Smooth muscle cell (in vitro differentiated cells): ENCODE measurements at regions not wholly inside any gene's neighbourhood (a gene's known extent, or its start where the extent isn't known, plus 50 kb on each side); places are given as distances from the start of the nearest gene placed in this dataset.

Experiments
- DNase-seq: peaks from one replicate; lab custom pipeline; 2025; ENCODE audit not compliant: unreplicated experiment; lab: John Stamatoyannopoulos, UW
- H2AFZ ChIP-seq: fragments of 200-600 bp; sonication (generic); 2 replicates; pipeline ENCODE4 v1.6.0; 2016; ENCODE audit warnings: antibody characterized with exemption, low read depth, mild to moderate bottlenecking
- H3F3A ChIP-seq: fragments of 200-600 bp; sonication (generic); 2 replicates; pipeline ENCODE4 v1.6.0; 2017; ENCODE audit warnings: antibody characterized with exemption, low read depth
- H3K27ac ChIP-seq: fragments of 200-600 bp; sonication (generic); 2 replicates; pipeline ENCODE4 v1.5.1; 2016; ENCODE audit warnings: low read depth, mild to moderate bottlenecking
- H3K27me3 ChIP-seq: fragments of 200-600 bp; sonication (generic); 2 replicates; pipeline ENCODE4 v1.6.1; 2016; ENCODE audit warnings: low read depth, mild to moderate bottlenecking
- H3K36me3 ChIP-seq: fragments of 200-600 bp; sonication (generic); 2 replicates; pipeline ENCODE4 v1.5.1; 2016; ENCODE audit warnings: low read depth
- H3K4me1 ChIP-seq: fragments of 200-600 bp; sonication (generic); 2 replicates; pipeline ENCODE4 v1.5.1; 2016; ENCODE audit warnings: low read depth
- H3K4me2 ChIP-seq: fragments of 200-600 bp; sonication (generic); 2 replicates; pipeline ENCODE4 v1.6.0; 2016; ENCODE audit warnings: mild to moderate bottlenecking
- H3K4me3 ChIP-seq: fragments of 200-600 bp; sonication (generic); 2 replicates; pipeline ENCODE4 v1.5.1; 2016; ENCODE audit warnings: mild to moderate bottlenecking
- H3K79me2 ChIP-seq: fragments of 200-600 bp; sonication (generic); 2 replicates; pipeline ENCODE4 v1.6.0; 2016; ENCODE audit warnings: low read depth, mild to moderate bottlenecking
- H3K9ac ChIP-seq: fragments of 200-600 bp; sonication (generic); 2 replicates; pipeline ENCODE4 v1.6.0; 2016; ENCODE audit warnings: low read depth
- H3K9me3 ChIP-seq: fragments of 200-600 bp; sonication (generic); replicated peaks from 2 replicates; pipeline ENCODE4 v1.5.1; 2016; ENCODE audit warnings: low read depth
- H4K20me1 ChIP-seq: fragments of 200-600 bp; sonication (generic); 2 replicates; pipeline ENCODE4 v1.6.0; 2016; ENCODE audit warnings: low read depth
- CTCF ChIP-seq: fragments of 200-600 bp; sonication (generic); IDR thresholded peaks from 2 replicates; pipeline ENCODE4 v1.5.1; 2017; ENCODE audit warnings: borderline replicate concordance, mild to moderate bottlenecking, antibody characterized with exemption; ENCODE audit not compliant: insufficient read depth, poor library complexity, severe bottlenecking
- WGBS: methylation state at CpG from one replicate; pipeline ENCODE4 v1.1.7; 2016; ENCODE audit warnings: low lambda C conversion rate; 5-methylcytosine and 5-hydroxymethylcytosine counted together

GRCh38 chr6:163835439-163836171 is 421.1 kb downstream of the QKI start:
- Histone ChIP-seq H3K4me1 (peaks cover 13% of the 10 kb centered on the region), H3K9me3 (no peaks in the 10 kb centered on the region), H3K27ac (no peak overlapping the region), H3K36me3 (no peaks in the 10 kb centered on the region), H3K9ac (no peak overlapping the region), H3K79me2 (no peaks in the 10 kb centered on the region), H3F3A (no peaks in the 10 kb centered on the region), H2AFZ (no peak overlapping the region), H3K4me2 (no peak overlapping the region), H3K4me3 (no peak overlapping the region), H3K27me3 (peaks cover 6% of the 10 kb centered on the region), H4K20me1 (no peaks in the 10 kb centered on the region)
- DNase-seq: no peak
- no peak for TF ChIP-seq CTCF
- WGBS: 90% methylated on average over 13 of the region's 13 CpGs

- WGBS: 93% methylated on average over 30 of the region's 46 CpGs
- no peak overlapping the region for H3K27ac ChIP-seq
Observed at GRCh38 chr6:163834226-163834970, 419.9 kb downstream of the QKI start.

GRCh38 chr6:163831736-163832135 is 417.2 kb downstream of the QKI start:
- H3K4me1 ChIP-seq: peaks cover 7% of the 10 kb centered on the region
- H4K20me1 ChIP-seq: no peaks in the 10 kb centered on the region
- no peak overlapping the region for H3K9ac ChIP-seq
- no peak for DNase-seq
- WGBS: 99% methylated on average over 2 of the region's 2 CpGs
- peaks cover 4% of the 10 kb centered on the region for H3K27me3 ChIP-seq
- no peak for TF ChIP-seq CTCF
- H3K4me2 ChIP-seq: no peak overlapping the region
- no peak overlapping the region for H3K27ac ChIP-seq
- H3K4me3 ChIP-seq: no peak overlapping the region
- no peaks in the 10 kb centered on the region for H3K36me3 ChIP-seq
- H3F3A ChIP-seq: no peaks in the 10 kb centered on the region
- no peaks in the 10 kb centered on the region for H3K9me3 ChIP-seq
- no peaks in the 10 kb centered on the region for H3K79me2 ChIP-seq
- no peak overlapping the region for H2AFZ ChIP-seq

More at GRCh38 chr6:163834226-163834970, 419.9 kb downstream of the QKI start:
- no peak for DNase-seq
- no peak for TF ChIP-seq CTCF
- no peaks in the 10 kb centered on the region for H3K9me3 ChIP-seq
- H3K79me2 ChIP-seq: no peaks in the 10 kb centered on the region
- H3K4me2 ChIP-seq: no peak overlapping the region
- H2AFZ ChIP-seq: no peak overlapping the region
- H3K27me3 ChIP-seq: no peaks in the 10 kb centered on the region
- no peaks in the 10 kb centered on the region for H3K36me3 ChIP-seq
- no peak overlapping the region for H3K9ac ChIP-seq
- H3K4me3 ChIP-seq: no peak overlapping the region
- no peaks in the 10 kb centered on the region for H3F3A ChIP-seq
- H4K20me1 ChIP-seq: no peaks in the 10 kb centered on the region
- H3K4me1 ChIP-seq: peaks cover 13% of the 10 kb centered on the region
